Aorta (tissue), 5 donors: ENCODE measurements at regions not wholly inside any gene's neighbourhood (a gene's known extent, or its start where the extent isn't known, plus 50 kb on each side); places are given as distances from the start of the nearest gene placed in this dataset.

Experiments
- ATAC-seq: fragments of 200-7000 bp; cut with Tn5 transposase; one replicate; pipeline ENCODE4 v1.9.1; 2022; ENCODE audit warnings: moderate library complexity; ENCODE audit not compliant: low FRiP score
- DNase-seq, 2 donors: peaks; one replicate each; pipeline ENCODE4 v3.0.0-alpha.2; 2020
- H3K27ac ChIP-seq, 2 donors: one replicate each; pipeline ENCODE4 v1.5.1; 2013; ENCODE audit warnings: low read length in 2 of 2, mild to moderate bottlenecking in 2 of 2, moderate library complexity in 2 of 2, control low read depth in 1 of 2, inconsistent platforms in 1 of 2, low read depth in 1 of 2
- H3K27me3 ChIP-seq, 2 donors: one replicate each; pipeline ENCODE4 v1.6.1; 2013; ENCODE audit warnings: control low read depth in 1 of 2, low read length in 1 of 2, mild to moderate bottlenecking in 1 of 2, moderate library complexity in 1 of 2; ENCODE audit not compliant: insufficient read depth in 2 of 2, control insufficient read depth in 1 of 2
- H3K36me3 ChIP-seq, 2 donors: one replicate each; pipeline ENCODE4 v1.6.1; 2013; ENCODE audit warnings: control low read depth in 1 of 2, low read length in 1 of 2, mild to moderate bottlenecking in 1 of 2; ENCODE audit not compliant: insufficient read depth in 2 of 2, control insufficient read depth in 1 of 2
- H3K4me1 ChIP-seq, 2 donors: one replicate each; pipeline ENCODE4 v1.6.1; 2013; ENCODE audit warnings: low read length in 2 of 2, control low read depth in 1 of 2, mild to moderate bottlenecking in 1 of 2, moderate library complexity in 1 of 2; ENCODE audit not compliant: insufficient read depth in 2 of 2, control insufficient read depth in 1 of 2
- H3K4me3 ChIP-seq, 2 donors: one replicate each; pipeline ENCODE4 v1.5.1; 2013; ENCODE audit warnings: low read length in 2 of 2, control low read depth in 1 of 2, mild to moderate bottlenecking in 1 of 2
- H3K9me3 ChIP-seq: one replicate; pipeline ENCODE4 v1.6.1; 2013; ENCODE audit warnings: mild to moderate bottlenecking, low read length; ENCODE audit not compliant: control insufficient read depth
- WGBS, 2 donors: extraction: QIAGEN DNeasy Blood & Tissue Kit; methylation state at CpG; one replicate each; pipeline ENCODE4 v1.1.7; 2013; 5-methylcytosine and 5-hydroxymethylcytosine counted together
- intact Hi-C, 2 donors: fragments of 100-400 bp; cut with DNase I; formaldehyde crosslinking; loops; one replicate each; pipeline versions ENCODE4 v1.14.2 to v1.15.0; 2022
- donor health status: healthy with polysubstance abuse.
- donor health status: Bipolar disorder and iron deficiency.
- donor health status: DM: no; HTN: no; CAD: no.
- donor health status: DM: no; HTN: no; CAD: no.
- donor health status: DM: yes; HTN: yes; CAD: no.

- intact Hi-C loops: no loop called here
- peaks cover 0 to under 1% of the 10 kb centered on the region in 2 donors for H3K27me3 ChIP-seq
- DNase-seq (no peak), ATAC-seq (no peak)
- H3K4me1 ChIP-seq: peaks cover 0 to 2% of the 10 kb centered on the region in 2 donors
- 56 to 67% methylated on average over 9 of the region's 9 CpGs for WGBS, 2 donors
- H3K4me3 ChIP-seq: no peak overlapping the region
- no peak overlapping the region for H3K27ac ChIP-seq
- H3K9me3 ChIP-seq: no peaks in the 10 kb centered on the region
- H3K36me3 ChIP-seq: no peaks in the 10 kb centered on the region
These were observed 81.9 kb upstream of the AUTS2 start for GRCh38 chr7:69516238-69516820.

- ATAC-seq (no peak), DNase-seq (no peak)
- intact Hi-C loops: no loop called here
- 43 to 50% methylated on average over 14 of the region's 14 CpGs for WGBS, 2 donors
- Histone ChIP-seq H3K27ac (no peak overlapping the region), H3K27me3 (no peaks in the 10 kb centered on the region), H3K9me3 (no peaks in the 10 kb centered on the region), H3K4me1 (peaks cover 0 to 2% of the 10 kb centered on the region in 2 donors), H3K36me3 (no peaks in the 10 kb centered on the region), H3K4me3 (no peak overlapping the region)
These were observed 80.1 kb upstream of the AUTS2 start for GRCh38 chr7:69517985-69518704.

- H3K4me3 ChIP-seq: no peak overlapping the region
- H3K9me3 ChIP-seq: no peaks in the 10 kb centered on the region
- H3K27me3 ChIP-seq: no peaks in the 10 kb centered on the region
- no peaks in the 10 kb centered on the region for H3K36me3 ChIP-seq
- ATAC-seq: no peak
- WGBS, 2 donors: 21 to 39% methylated on average over 4 of the region's 4 CpGs
- H3K4me1 ChIP-seq: peaks cover 0 to 2% of the 10 kb centered on the region in 2 donors
- DNase-seq: no peak
- H3K27ac ChIP-seq: no peak overlapping the region
- intact Hi-C loops: no loop called here
These were observed 79.6 kb upstream of the AUTS2 start for GRCh38 chr7:69518705-69519077.

GRCh38 chr7:69526570-69526969, 71.7 kb upstream of the AUTS2 start:
- Histone ChIP-seq H3K4me1 (no peaks in the 10 kb centered on the region), H3K4me3 (no peak overlapping the region), H3K27ac (no peak overlapping the region), H3K27me3 (no peaks in the 10 kb centered on the region), H3K9me3 (no peaks in the 10 kb centered on the region), H3K36me3 (no peaks in the 10 kb centered on the region)
- intact Hi-C loops: no loop called here
- 54 to 56% methylated on average over 5 of the region's 5 CpGs for WGBS, 2 donors
- ATAC-seq (no peak), DNase-seq (no peak)

GRCh38 chr7:69527706-69528105, 70.6 kb upstream of the AUTS2 start:
- Histone ChIP-seq H3K27me3 (no peaks in the 10 kb centered on the region), H3K36me3 (no peaks in the 10 kb centered on the region), H3K4me1 (no peaks in the 10 kb centered on the region), H3K9me3 (no peaks in the 10 kb centered on the region), H3K27ac (no peak overlapping the region), H3K4me3 (no peak overlapping the region)
- intact Hi-C loops: no loop called here
- no peak for DNase-seq
- no peak for ATAC-seq

- no peaks in the 10 kb centered on the region for H3K36me3 ChIP-seq
- H3K9me3 ChIP-seq: no peaks in the 10 kb centered on the region
- H3K27me3 ChIP-seq: no peaks in the 10 kb centered on the region
- no peak for DNase-seq
- H3K27ac ChIP-seq: no peak overlapping the region
- WGBS, 2 donors: 69 to 74% methylated on average over 3 of the region's 3 CpGs
- no peak for ATAC-seq
- no peaks in the 10 kb centered on the region for H3K4me1 ChIP-seq
- no peak overlapping the region for H3K4me3 ChIP-seq
- intact Hi-C loops: no loop called here
These were observed 67.2 kb upstream of the AUTS2 start for GRCh38 chr7:69531050-69531449.

GRCh38 chr7:69534461-69535041, 63.7 kb upstream of the AUTS2 start:
- Histone ChIP-seq H3K4me3 (no peak overlapping the region), H3K27me3 (no peaks in the 10 kb centered on the region), H3K9me3 (no peaks in the 10 kb centered on the region), H3K4me1 (no peaks in the 10 kb centered on the region), H3K27ac (no peak overlapping the region), H3K36me3 (no peaks in the 10 kb centered on the region)
- ATAC-seq (no peak), DNase-seq (no peak)
- WGBS, 2 donors: 42 to 46% methylated on average over 15 of the region's 15 CpGs
- intact Hi-C loops: no loop called here

GRCh38 chr7:69537691-69538090, 60.6 kb upstream of the AUTS2 start:
- intact Hi-C loops: no loop called here
- Histone ChIP-seq H3K4me1 (no peaks in the 10 kb centered on the region), H3K9me3 (peaks cover 6% of the 10 kb centered on the region), H3K27me3 (no peaks in the 10 kb centered on the region), H3K4me3 (no peak overlapping the region), H3K36me3 (no peaks in the 10 kb centered on the region), H3K27ac (no peak overlapping the region)
- WGBS, 2 donors: 50 to 55% methylated on average over 4 of the region's 4 CpGs
- ATAC-seq (no peak), DNase-seq (no peak)

GRCh38 chr7:69539531-69539930, 58.7 kb upstream of the AUTS2 start:
- intact Hi-C loops: no loop called here
- ATAC-seq: no peak
- H3K27me3 ChIP-seq: no peaks in the 10 kb centered on the region
- no peak overlapping the region for H3K27ac ChIP-seq
- no peak for DNase-seq
- H3K4me1 ChIP-seq: no peaks in the 10 kb centered on the region
- WGBS, 2 donors: 87 to 88% methylated on average over 4 of the region's 4 CpGs
- H3K4me3 ChIP-seq: no peak overlapping the region
- H3K9me3 ChIP-seq: peaks cover 6% of the 10 kb centered on the region
- H3K36me3 ChIP-seq: no peaks in the 10 kb centered on the region
